ENCODE measurements at regions not wholly inside any gene's neighbourhood (a gene's known extent, or its start where the extent isn't known, plus 50 kb on each side); places are given as distances from the start of the nearest gene placed in this dataset.
A peak's percentile ranks its signal among the peaks of the same experiment; 100 is the strongest.

GRCh38 chr11:10938231-10938630 lies 80.4 kb upstream of the ZBED5 start:
- Histone ChIP-seq H3K36me3 (no peaks in the 10 kb centered on the region), H3K9me3 (no peaks in the 10 kb centered on the region), H3K27me3 (replicated peaks; ENCODE audit: insufficient read depth) (no peaks in the 10 kb centered on the region), H3K4me1 (ENCODE audit: control insufficient read depth in 1 of 2, low read depth in 2 of 2) (peaks cover 0 to 16% of the 10 kb centered on the region in 2 donors), H3K4me3 (no peak overlapping the region), H3K27ac (no peak overlapping the region)
- ATAC-seq (ENCODE audit: insufficient number of reproducible peaks, low FRiP score, low read depth) (no peak), DNase-seq (ENCODE audit: low spot score) (no peak)
- TF ChIP-seq CTCF (IDR thresholded peaks at IDR 0.05), result no peak

- DNase-seq (ENCODE audit: low spot score), result no peak
- TF ChIP-seq CTCF (IDR thresholded peaks at IDR 0.05), result no peak
- H3K27ac ChIP-seq, result no peak overlapping the region
Measured at GRCh38 chr11:10937385-10937771, 79.5 kb upstream of the ZBED5 start.

GRCh38 chr11:10936626-10937384 lies 79.0 kb upstream of the ZBED5 start:
- Histone ChIP-seq H3K4me3 (no peak overlapping the region), H3K4me1 (ENCODE audit: control insufficient read depth in 1 of 2, low read depth in 2 of 2) (peaks cover 4 to 23% of the 10 kb centered on the region in 2 donors), H3K27me3 (replicated peaks; ENCODE audit: insufficient read depth) (no peaks in the 10 kb centered on the region), H3K27ac (no peak overlapping the region), H3K36me3 (no peaks in the 10 kb centered on the region), H3K9me3 (no peaks in the 10 kb centered on the region)
- TF ChIP-seq CTCF (IDR thresholded peaks at IDR 0.05), result no peak
- no peak for ATAC-seq (ENCODE audit: insufficient number of reproducible peaks, low FRiP score, low read depth)
- no peak for DNase-seq (ENCODE audit: low spot score)

More at GRCh38 chr11:10937385-10937771, 79.5 kb upstream of the ZBED5 start:
- Histone ChIP-seq H3K9me3 (no peaks in the 10 kb centered on the region), H3K27me3 (replicated peaks; ENCODE audit: insufficient read depth) (no peaks in the 10 kb centered on the region), H3K36me3 (no peaks in the 10 kb centered on the region), H3K4me3 (no peak overlapping the region), H3K4me1 (ENCODE audit: control insufficient read depth in 1 of 2, low read depth in 2 of 2) (peaks cover 1 to 24% of the 10 kb centered on the region in 2 donors)
- no peak for ATAC-seq (ENCODE audit: insufficient number of reproducible peaks, low FRiP score, low read depth)

GRCh38 chr11:10935015-10935559 lies 77.2 kb upstream of the ZBED5 start:
- TF ChIP-seq CTCF (IDR thresholded peaks at IDR 0.05), result no peak
- Histone ChIP-seq H3K9me3 (no peaks in the 10 kb centered on the region), H3K4me1 (ENCODE audit: control insufficient read depth in 1 of 2, low read depth in 2 of 2) (peaks cover 6 to 20% of the 10 kb centered on the region in 2 donors), H3K27me3 (replicated peaks; ENCODE audit: insufficient read depth) (no peaks in the 10 kb centered on the region), H3K36me3 (no peaks in the 10 kb centered on the region), H3K27ac (no peak overlapping the region), H3K4me3 (no peak overlapping the region)
- ATAC-seq (ENCODE audit: insufficient number of reproducible peaks, low FRiP score, low read depth) (no peak), DNase-seq (ENCODE audit: low spot score) (no peak)

- Histone ChIP-seq H3K4me3 (peak overlapping the region; percentile 75), H3K27ac (peak overlapping the region; percentile 70 to 92), H3K9me3 (no peaks in the 10 kb centered on the region), H3K36me3 (no peaks in the 10 kb centered on the region), H3K27me3 (replicated peaks; ENCODE audit: insufficient read depth) (no peaks in the 10 kb centered on the region), H3K4me1 (ENCODE audit: control insufficient read depth in 1 of 2, low read depth in 2 of 2) (peaks cover 6 to 24% of the 10 kb centered on the region in 2 donors)
- ATAC-seq (ENCODE audit: insufficient number of reproducible peaks, low FRiP score, low read depth), result no peak
- DNase-seq (ENCODE audit: low spot score), result no peak
- no peak for TF ChIP-seq CTCF (IDR thresholded peaks at IDR 0.05)
Measured at GRCh38 chr11:10934293-10934860, 76.5 kb upstream of the ZBED5 start.
